Common myeloid progenitor, CD34-positive (primary cell): ENCODE measurements at regions not wholly inside any gene's neighbourhood (a gene's known extent, or its start where the extent isn't known, plus 50 kb on each side); places are given as distances from the start of the nearest gene placed in this dataset.

Experiments
- CTCF ChIA-PET: fragments of 350-600 bp; sonication (Branson Sonifier 250); formaldehyde crosslinking; loops from one replicate; lab custom pipeline; 2021; ENCODE audit warnings: antibody characterized with exemption; lab: Charles Lee
- POLR2A ChIA-PET: fragments of 350-600 bp; sonication (Branson Sonifier 250); formaldehyde crosslinking; loops from one replicate; lab custom pipeline; 2021; ENCODE audit warnings: antibody characterized with exemption; lab: Charles Lee
- DNase-seq, 3 donors: peaks; one replicate each; pipeline versions ENCODE4 v3.0.0 to v3.0.0-alpha.2; 2013
- H3K27ac ChIP-seq, 2 experiments: 1 replicate in 1 of 2; 2 replicates in 1 of 2; pipeline ENCODE4 v1.7.0; 2013; ENCODE audit warnings: inconsistent platforms in 2 of 2, low read length in 2 of 2, mild to moderate bottlenecking in 2 of 2, low read depth in 1 of 2, moderate library complexity in 1 of 2; ENCODE audit not compliant: severe bottlenecking in 2 of 2, insufficient read depth in 1 of 2, poor library complexity in 1 of 2
- H3K27me3 ChIP-seq, 5 experiments: replicated peaks in 2 of 5; 1 replicate in 3 of 5; 2 replicates in 2 of 5; pipeline versions ENCODE4 v1.6.1 to v1.7.0; 2013; ENCODE audit warnings: low read length in 4 of 5, mild to moderate bottlenecking in 2 of 5, moderate library complexity in 2 of 5, inconsistent platforms in 1 of 5; ENCODE audit not compliant: insufficient read depth in 5 of 5, control insufficient read depth in 4 of 5
- H3K36me3 ChIP-seq, 4 experiments: 1 replicate in 2 of 4; 2 replicates in 2 of 4; pipeline versions ENCODE4 v1.6.1 to v1.7.0; 2013; ENCODE audit warnings: low read length in 3 of 4, control low read depth in 1 of 4, mild to moderate bottlenecking in 1 of 4; ENCODE audit not compliant: control insufficient read depth in 4 of 4, insufficient read depth in 4 of 4
- H3K4me1 ChIP-seq, 4 experiments: 1 replicate in 3 of 4; 2 replicates in 1 of 4; pipeline versions ENCODE4 v1.6.1 to v1.7.1; 2013; ENCODE audit warnings: low read length in 3 of 4, mild to moderate bottlenecking in 3 of 4, control low read depth in 1 of 4, inconsistent platforms in 1 of 4, moderate library complexity in 1 of 4; ENCODE audit not compliant: control insufficient read depth in 4 of 4, insufficient read depth in 4 of 4; ENCODE audit errors: control extremely low read depth in 1 of 4
- H3K4me3 ChIP-seq, 7 experiments: 1 replicate in 4 of 7; 2 replicates in 3 of 7; pipeline versions ENCODE4 v1.5.1 to v1.7.0; 2013; ENCODE audit warnings: mild to moderate bottlenecking in 7 of 7, low read length in 6 of 7, moderate library complexity in 6 of 7, inconsistent platforms in 2 of 7, low read depth in 2 of 7, control low read depth in 1 of 7; ENCODE audit not compliant: insufficient read depth in 4 of 7, control insufficient read depth in 1 of 7; ENCODE audit errors: extremely low read depth in 1 of 7
- H3K9me3 ChIP-seq, 5 experiments: 1 replicate in 4 of 5; 2 replicates in 1 of 5; pipeline versions ENCODE4 v1.6.1 to v1.7.1; 2013; ENCODE audit warnings: low read length in 4 of 5, mild to moderate bottlenecking in 2 of 5, inconsistent platforms in 1 of 5, low read depth in 1 of 5, moderate library complexity in 1 of 5; ENCODE audit not compliant: control insufficient read depth in 4 of 5, insufficient read depth in 2 of 5; ENCODE audit errors: control extremely low read depth in 1 of 5
- WGBS: methylation state at CpG from one replicate; pipeline ENCODE4 v1.1.5; 2013; ENCODE audit not compliant: insufficient coverage; 5-methylcytosine and 5-hydroxymethylcytosine counted together

GRCh38 chr16:54829691-54830090 lies 101.0 kb upstream of the IRX5 start:
- peaks cover 0 to 2% (median 0%) of the 10 kb centered on the region in 5 experiments for H3K27me3 ChIP-seq
- DNase-seq, result no peak
- CTCF ChIA-PET, result no interaction called here
- 96% methylated on average over 22 of the region's 26 CpGs for WGBS
- no peak overlapping the region for H3K27ac ChIP-seq
- no peaks in the 10 kb centered on the region for H3K36me3 ChIP-seq
- no peak overlapping the region for H3K4me3 ChIP-seq
- peaks cover 0 to 9% (median 3%) of the 10 kb centered on the region in 5 experiments for H3K9me3 ChIP-seq
- POLR2A ChIA-PET, result no interaction called here
- no peaks in the 10 kb centered on the region for H3K4me1 ChIP-seq

- WGBS, result 47% methylated on average over 4 of the region's 4 CpGs
- CTCF ChIA-PET, result no interaction called here
- H3K27ac ChIP-seq, result no peak overlapping the region
Measured at GRCh38 chr16:54822892-54823291, 107.8 kb upstream of the IRX5 start.

DNA sequence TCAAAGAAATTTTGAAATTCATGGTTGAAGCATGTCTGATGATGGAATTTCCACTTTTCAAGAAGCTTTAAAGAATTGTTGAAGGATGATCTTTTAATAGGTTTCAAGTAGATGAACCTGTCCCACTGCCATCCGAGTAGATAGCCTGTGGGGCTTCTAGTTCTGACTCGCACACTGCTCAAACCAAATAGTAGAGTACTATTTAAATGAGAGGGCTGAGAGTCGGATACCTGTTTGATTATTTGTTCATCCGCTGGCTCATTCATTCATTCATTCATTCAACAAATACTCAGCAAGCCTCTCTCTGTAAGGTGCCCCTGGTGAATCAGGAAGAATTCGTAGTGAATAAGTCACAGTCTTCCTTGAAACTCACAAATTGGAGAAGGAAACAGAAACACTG lies 108.2 kb upstream of the IRX5 start:
- POLR2A ChIA-PET, result no interaction called here
- Histone ChIP-seq H3K4me3 (no peak overlapping the region), H3K9me3 (peaks cover 0 to 2% (median 0%) of the 10 kb centered on the region in 5 experiments), H3K36me3 (no peaks in the 10 kb centered on the region), H3K27ac (no peak overlapping the region), H3K4me1 (no peaks in the 10 kb centered on the region), H3K27me3 (peaks cover 0 to 14% (median 0%) of the 10 kb centered on the region in 5 experiments)
- CTCF ChIA-PET, result no interaction called here
- WGBS, result no CpG with 5 or more reads among the region's 5 CpGs
- DNase-seq, result no peak

More at GRCh38 chr16:54822892-54823291, 107.8 kb upstream of the IRX5 start:
- peaks cover 0 to 14% (median 0%) of the 10 kb centered on the region in 5 experiments for H3K27me3 ChIP-seq
- H3K9me3 ChIP-seq, result peaks cover 0 to 2% (median 0%) of the 10 kb centered on the region in 5 experiments
- no peaks in the 10 kb centered on the region for H3K36me3 ChIP-seq
- no peak for DNase-seq
- no peak overlapping the region for H3K4me3 ChIP-seq
- no peaks in the 10 kb centered on the region for H3K4me1 ChIP-seq
- POLR2A ChIA-PET, result no interaction called here

- no peak overlapping the region for H3K4me3 ChIP-seq
- H3K27ac ChIP-seq, result no peak overlapping the region
- peaks cover 0 to 2% (median 0%) of the 10 kb centered on the region in 5 experiments for H3K9me3 ChIP-seq
- DNase-seq, result no peak
- ChIA-PET CTCF (no interaction called here), POLR2A (no interaction called here)
- H3K4me1 ChIP-seq, result no peaks in the 10 kb centered on the region
- 86% methylated on average over 1 of the region's 2 CpGs for WGBS
- H3K27me3 ChIP-seq, result peaks cover 0 to 14% (median 0%) of the 10 kb centered on the region in 5 experiments
- H3K36me3 ChIP-seq, result no peaks in the 10 kb centered on the region
Measured at GRCh38 chr16:54821731-54822130, 108.9 kb upstream of the IRX5 start.

GRCh38 chr16:54817940-54818574 lies 112.6 kb upstream of the IRX5 start:
- no peak overlapping the region for H3K4me3 ChIP-seq
- peaks cover 0 to 2% (median 0%) of the 10 kb centered on the region in 5 experiments for H3K9me3 ChIP-seq
- ChIA-PET POLR2A (no interaction called here), CTCF (interaction anchor here (0.7 kb wide), 1 partner anchor 577 kb away, joined by 3 read pairs; no protein-coding TSS in a partner anchor)
- 67% methylated on average over 16 of the region's 17 CpGs for WGBS
- H3K4me1 ChIP-seq, result no peaks in the 10 kb centered on the region
- H3K27ac ChIP-seq, result no peak overlapping the region
- no peaks in the 10 kb centered on the region for H3K36me3 ChIP-seq
- DNase-seq, result no peak
- peaks cover 0 to 29% (median 2%) of the 10 kb centered on the region in 5 experiments for H3K27me3 ChIP-seq

DNA sequence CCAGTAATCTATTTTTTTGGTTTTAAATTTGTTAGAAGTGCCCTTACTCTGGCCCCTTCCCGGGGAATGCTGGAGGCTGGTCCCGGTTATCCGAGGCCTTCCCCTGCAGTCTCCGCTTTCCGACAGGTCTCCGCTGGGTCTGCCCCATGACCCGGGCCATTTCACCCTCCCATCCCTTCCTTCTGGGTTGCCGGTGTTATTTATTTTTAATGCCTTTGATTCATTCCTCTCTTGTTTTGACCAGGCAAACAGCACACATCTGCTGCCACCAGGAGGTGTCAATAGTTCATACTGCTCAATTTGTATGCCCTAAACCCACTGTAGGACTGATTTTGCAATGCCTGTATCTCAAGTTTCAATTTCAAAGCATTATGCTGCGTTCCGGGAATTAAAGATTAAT lies 113.2 kb upstream of the IRX5 start:
- peaks cover 0 to 2% (median 0%) of the 10 kb centered on the region in 5 experiments for H3K9me3 ChIP-seq
- H3K4me3 ChIP-seq, result no peak overlapping the region
- H3K27ac ChIP-seq, result no peak overlapping the region
- ChIA-PET CTCF (no interaction called here), POLR2A (no interaction called here)
- H3K27me3 ChIP-seq, result peaks cover 0 to 24% (median 2%) of the 10 kb centered on the region in 5 experiments
- no peaks in the 10 kb centered on the region for H3K36me3 ChIP-seq
- no peak for DNase-seq
- H3K4me1 ChIP-seq, result no peaks in the 10 kb centered on the region
- WGBS, result 58% methylated on average over 2 of the region's 10 CpGs

- H3K27ac ChIP-seq, result no peak overlapping the region
- 7% methylated on average over 2 of the region's 3 CpGs for WGBS
- DNase-seq, result no peak
- H3K4me3 ChIP-seq, result no peak overlapping the region
- peaks cover 0 to 2% (median 0%) of the 10 kb centered on the region in 5 experiments for H3K9me3 ChIP-seq
- H3K4me1 ChIP-seq, result no peaks in the 10 kb centered on the region
- no peaks in the 10 kb centered on the region for H3K36me3 ChIP-seq
- POLR2A ChIA-PET, result no interaction called here
- H3K27me3 ChIP-seq, result peaks cover 0 to 24% (median 2%) of the 10 kb centered on the region in 5 experiments
- CTCF ChIA-PET, result no interaction called here
Measured at GRCh38 chr16:54816471-54816870, 114.2 kb upstream of the IRX5 start.
